ENCODE measurements at regions not wholly inside any gene's neighbourhood (a gene's known extent, or its start where the extent isn't known, plus 50 kb on each side); places are given as distances from the start of the nearest gene placed in this dataset.

GRCh38 chr17:27065588-27065987 is 228.3 kb upstream of the WSB1 start:
- TF ChIP-seq COPS2 (conservative IDR thresholded peaks at IDR 0.05) (no peak), ZNF444 (CRISPR knock-in tag; IDR thresholded peaks at IDR 0.05) (no peak), HOMEZ (CRISPR knock-in tag; IDR thresholded peaks at IDR 0.05) (no peak), NRF1 (conservative IDR thresholded peaks at IDR 0.05 in 1 of 2, IDR thresholded peaks at IDR 0.05 in 1 of 2) (no peak)

Data from K562 (cell line).